ENCODE measurements at regions not wholly inside any gene's neighbourhood (a gene's known extent, or its start where the extent isn't known, plus 50 kb on each side); places are given as distances from the start of the nearest gene placed in this dataset.

DNA sequence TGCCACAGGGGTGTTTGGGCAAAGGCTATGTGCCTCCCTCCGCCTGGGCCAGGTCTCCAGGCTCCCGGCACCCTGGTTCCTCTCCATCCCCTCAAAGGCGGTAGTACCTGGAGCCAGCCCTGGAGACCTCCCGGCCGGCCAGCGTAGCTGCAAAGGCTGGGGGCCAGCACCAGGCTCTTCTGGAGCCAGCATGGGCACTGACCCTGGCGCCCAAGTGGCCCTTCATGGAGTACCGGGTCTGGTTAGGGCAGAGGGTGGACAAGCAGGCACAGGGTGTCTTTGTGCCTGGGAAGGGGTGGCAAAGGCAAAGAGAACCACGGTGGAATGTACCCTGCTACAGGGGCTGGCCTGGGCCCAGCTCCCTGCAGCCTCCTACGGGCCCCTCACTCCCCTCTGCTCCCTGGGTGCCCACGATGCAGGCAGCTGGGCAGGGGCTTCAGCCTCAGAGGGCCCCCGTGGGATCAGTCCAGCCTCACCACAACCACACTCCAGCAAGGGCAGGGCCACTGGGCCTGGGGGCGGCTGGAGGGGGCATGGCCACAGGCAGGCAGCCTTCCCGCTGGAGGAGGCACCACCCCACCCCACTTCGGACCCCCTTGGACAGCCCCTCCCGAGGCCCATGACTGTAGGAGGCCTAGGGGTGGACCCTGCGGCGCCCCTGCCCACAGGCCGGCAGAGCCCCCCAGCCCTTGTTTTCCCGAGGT, 112.9 kb upstream of the NKX1-1 start:
- TF ChIP-seq CTCF (conservative IDR thresholded peaks at IDR 0.05; ENCODE audit: low read depth, low read length): no peak
- no peak for TF ChIP-seq EZH2 (IDR thresholded peaks at IDR 0.05; ENCODE audit: low read length, unreplicated experiment)

All from PC-3 (cell line).